ENCODE measurements at regions not wholly inside any gene's neighbourhood (a gene's known extent, or its start where the extent isn't known, plus 50 kb on each side); places are given as distances from the start of the nearest gene placed in this dataset.

GRCh38 chr12:14256555-14257169 is 108.8 kb upstream of the ATF7IP start:
- peak; percentile 89 for TF ChIP-seq CTCF (conservative IDR thresholded peaks at IDR 0.05; ENCODE audit: low read depth, low read length)
- no peak for TF ChIP-seq EZH2 (IDR thresholded peaks at IDR 0.05; ENCODE audit: borderline replicate concordance, low read depth, low read length, poor library complexity, severe bottlenecking)

Measured in A673 (cell line).